IMR-90 (cell line): ENCODE measurements at regions not wholly inside any gene's neighbourhood (a gene's known extent, or its start where the extent isn't known, plus 50 kb on each side); places are given as distances from the start of the nearest gene placed in this dataset.

Experiments used
- ATAC-seq: fragments of 200-7000 bp; cut with Tn5 transposase; 2 replicates; pipeline ENCODE4 v1.9.1; 2020; ENCODE audit warnings: low read depth, mild to moderate bottlenecking, moderate library complexity
- BruUV-seq: library from RNA; stranded (reverse); fragments of 400-500 nt; replicated peaks from 2 replicates; lab custom pipeline; 2021; lab: Mats Ljungman, UMichigan
- CTCF ChIA-PET: fragments of 300-600 bp; formaldehyde crosslinking; extraction: SDS; loops from one replicate; lab custom pipeline; 2021; ENCODE audit warnings: antibody characterized with exemption; lab: Yijun Ruan, JAX
- POLR2A ChIA-PET: fragments of 300-600 bp; sonication (Branson Sonifier 250); formaldehyde crosslinking; loops from one replicate; lab custom pipeline; 2022; ENCODE audit warnings: antibody characterized with exemption; ENCODE audit not compliant: unreplicated experiment; lab: Charles Lee
- DNase-seq: peaks from one replicate; pipeline ENCODE4 v3.0.0; 2013
- H2AFZ ChIP-seq: replicated peaks from 2 replicates; pipeline ENCODE3; 2013; ENCODE audit warnings: low read length, mild to moderate bottlenecking; ENCODE audit not compliant: poor library complexity
- H2AK5ac ChIP-seq: 2 replicates; pipeline ENCODE4 v1.6.1; 2013; ENCODE audit warnings: low read depth, low read length, inconsistent platforms
- H2AK9ac ChIP-seq: replicated peaks from 2 replicates; pipeline ENCODE3; 2013; ENCODE audit warnings: mild to moderate bottlenecking, low read depth, low read length, moderate library complexity; ENCODE audit not compliant: poor library complexity
- H2BK120ac ChIP-seq: 2 replicates; pipeline ENCODE4 v1.6.1; 2013; ENCODE audit warnings: low read depth, low read length, inconsistent platforms
- H2BK15ac ChIP-seq: 3 replicates; pipeline ENCODE4 v1.6.1; 2013; ENCODE audit warnings: low read depth, low read length, inconsistent platforms
- H2BK20ac ChIP-seq: 2 replicates; pipeline ENCODE4 v1.6.1; 2013; ENCODE audit warnings: low read depth, mild to moderate bottlenecking, inconsistent platforms, low read length, moderate library complexity
- H2BK5ac ChIP-seq: 2 replicates; pipeline ENCODE4 v1.6.1; 2013; ENCODE audit warnings: mild to moderate bottlenecking, low read depth, low read length, inconsistent platforms; ENCODE audit not compliant: poor library complexity, severe bottlenecking
- H3K14ac ChIP-seq: replicated peaks from 2 replicates; pipeline ENCODE4 v1.6.1; 2013; ENCODE audit warnings: low read depth, low read length, inconsistent platforms
- H3K18ac ChIP-seq: 2 replicates; pipeline ENCODE4 v1.6.1; 2013; ENCODE audit warnings: low read depth, low read length, control low read depth
- H3K23ac ChIP-seq: 2 replicates; pipeline ENCODE4 v1.6.1; 2013; ENCODE audit warnings: low read depth, low read length, inconsistent platforms
- H3K27ac ChIP-seq: 2 replicates; pipeline ENCODE4 v1.5.1; 2013; ENCODE audit warnings: mild to moderate bottlenecking, control low read depth, low read length; ENCODE audit not compliant: insufficient read depth
- H3K27me3 ChIP-seq: 2 replicates; pipeline ENCODE4 v1.6.1; 2013; ENCODE audit warnings: low read length; ENCODE audit not compliant: control insufficient read depth, insufficient read depth
- H3K36me3 ChIP-seq: 2 replicates; pipeline ENCODE4 v1.6.1; 2013; ENCODE audit warnings: low read length, mixed read lengths; ENCODE audit not compliant: control insufficient read depth, insufficient read depth
- H3K4ac ChIP-seq: 2 replicates; pipeline ENCODE4 v1.6.1; 2013; ENCODE audit warnings: low read depth, low read length, inconsistent platforms
- H3K4me1 ChIP-seq: 2 replicates; pipeline ENCODE4 v1.6.1; 2013; ENCODE audit warnings: low read length, mixed read lengths; ENCODE audit not compliant: control insufficient read depth, insufficient read depth
- H3K4me2 ChIP-seq: 2 replicates; pipeline ENCODE4 v1.6.1; 2013; ENCODE audit warnings: low read depth, mild to moderate bottlenecking, control low read depth, low read length, moderate library complexity
- H3K4me3 ChIP-seq: 2 replicates; pipeline ENCODE4 v1.5.1; 2013; ENCODE audit warnings: low read depth, mild to moderate bottlenecking, control low read depth, low read length, moderate library complexity; ENCODE audit not compliant: insufficient read depth
- H3K56ac ChIP-seq: 2 replicates; pipeline ENCODE4 v1.6.1; 2013; ENCODE audit warnings: low read length, inconsistent platforms; ENCODE audit not compliant: insufficient read depth; ENCODE audit errors: extremely low read depth
- H3K79me1 ChIP-seq, 2 experiments: 2 replicates each; pipeline ENCODE4 v1.6.1; 2013; ENCODE audit warnings: low read length in 2 of 2, inconsistent platforms in 1 of 2, low read depth in 1 of 2
- H3K9ac ChIP-seq: 2 replicates; pipeline ENCODE4 v1.6.1; 2013; ENCODE audit warnings: low read depth, low read length, control low read depth
- H3K9me1 ChIP-seq: 2 replicates; pipeline ENCODE4 v1.6.1; 2013; ENCODE audit warnings: low read length, inconsistent platforms; ENCODE audit not compliant: insufficient read depth
- H3K9me3 ChIP-seq: 2 replicates; pipeline ENCODE4 v1.6.1; 2013; ENCODE audit warnings: low read length; ENCODE audit not compliant: control insufficient read depth, insufficient read depth
- H4K20me1 ChIP-seq: 2 replicates; pipeline ENCODE4 v1.6.1; 2013; ENCODE audit warnings: low read length, inconsistent platforms; ENCODE audit not compliant: insufficient read depth
- H4K5ac ChIP-seq: 2 replicates; pipeline ENCODE4 v1.6.1; 2013; ENCODE audit warnings: mild to moderate bottlenecking, low read depth, low read length, control low read depth
- H4K8ac ChIP-seq, 2 experiments: 2 replicates each; pipeline ENCODE4 v1.6.1; 2013; ENCODE audit warnings: low read depth in 2 of 2, low read length in 2 of 2, control low read depth in 1 of 2, inconsistent platforms in 1 of 2
- H4K91ac ChIP-seq: 2 replicates; pipeline ENCODE4 v1.6.1; 2013; ENCODE audit warnings: low read depth, low read length, inconsistent platforms; ENCODE audit not compliant: insufficient read depth
- CTCF ChIP-seq: conservative IDR thresholded peaks from 2 replicates; pipeline ENCODE4 v1.5.1; 2012; ENCODE audit warnings: mild to moderate bottlenecking, low read depth, low read length, improper control_type of control experiment
- WGBS, 2 experiments: methylation state at CpG; one replicate each; pipeline versions ENCODE4 v1.1.5 to v1.1.7; 2013; ENCODE audit warnings: missing lambda C conversion rate in 2 of 2; ENCODE audit not compliant: insufficient read length in 1 of 2; ENCODE audit errors: extremely low coverage in 2 of 2; 5-methylcytosine and 5-hydroxymethylcytosine counted together
- dilution Hi-C: fragments of 300-500 bp; cut with HindIII; formaldehyde crosslinking; loops from one replicate; pipeline ENCODE4 v1.14.3; 2018; ENCODE audit warnings: low sequenced_read_pairs; ENCODE audit not compliant: unreplicated experiment
- in situ Hi-C: fragments of 300-500 bp; cut with MboI; formaldehyde crosslinking; loops from 3 replicates; pipeline ENCODE4 v1.14.3; 2019; ENCODE audit warnings: low sequenced_read_pairs, inconsistent platforms, mixed read lengths
- intact Hi-C: fragments of 100-400 bp; cut with micrococcal nuclease; formaldehyde crosslinking; loops from 2 replicates; pipeline ENCODE4 v1.10.0; 2022

- ChIA-PET POLR2A (no interaction called here), CTCF (no interaction called here)
- no peak for DNase-seq
- Histone ChIP-seq H3K23ac (no peak overlapping the region), H3K9ac (no peak overlapping the region), H3K9me1 (no peaks in the 10 kb centered on the region), H3K56ac (no peak overlapping the region), H2BK120ac (no peak overlapping the region), H2BK20ac (no peak overlapping the region), H4K5ac (no peak overlapping the region), H3K4ac (no peak overlapping the region), H3K27me3 (peaks cover 3% of the 10 kb centered on the region; the same call in 1 of the 2 replicates), H2AK9ac (no peak overlapping the region), H3K4me3 (no peak overlapping the region), H3K27ac (no peak overlapping the region), H4K20me1 (no peaks in the 10 kb centered on the region), H2BK15ac (no peak overlapping the region), H3K79me1 (no peaks in the 10 kb centered on the region), H2AK5ac (no peak overlapping the region), H3K4me2 (no peak overlapping the region), H4K91ac (no peak overlapping the region), H2AFZ (no peak overlapping the region), H4K8ac (no peak overlapping the region), H3K14ac (no peak overlapping the region), H3K4me1 (no peaks in the 10 kb centered on the region), H3K36me3 (no peaks in the 10 kb centered on the region), H2BK5ac (no peak overlapping the region), H3K18ac (no peak overlapping the region), H3K9me3 (no peaks in the 10 kb centered on the region)
- in situ Hi-C loops (no loop called here), intact Hi-C loops (no loop called here), dilution Hi-C loops (no loop called here)
- ATAC-seq = no peak
- no CpG with 5 or more reads among the region's 6 CpGs for WGBS, 2 experiments
- BruUV-seq = no TSS peak
- no peak for TF ChIP-seq CTCF
Observed at GRCh38 chr2:118714118-118714517, 133.3 kb downstream of the EN1 start.
